BE2C (cell line): ENCODE measurements at regions not wholly inside any gene's neighbourhood (a gene's known extent, or its start where the extent isn't known, plus 50 kb on each side); places are given as distances from the start of the nearest gene placed in this dataset.

ENCODE experiments used
- DNase-seq: peaks from one replicate; pipeline ENCODE4 v3.0.0-alpha.2; 2020
- H3K27me3 ChIP-seq: fragments of 250-450 bp; sonication (Bioruptor Pico); 2 replicates; pipeline ENCODE4 v1.5.1; 2020; ENCODE audit warnings: mild to moderate bottlenecking
- H3K36me3 ChIP-seq: fragments of 250-450 bp; sonication (Bioruptor Pico); 2 replicates; pipeline ENCODE4 v1.5.1; 2020; ENCODE audit warnings: mild to moderate bottlenecking
- H3K4me1 ChIP-seq: fragments of 250-450 bp; sonication (Bioruptor Pico); 2 replicates; pipeline ENCODE4 v1.5.1; 2020
- H3K4me3 ChIP-seq: 2 replicates; pipeline ENCODE4 v1.5.1; 2011; ENCODE audit warnings: low read depth, low read length
- H3K9me3 ChIP-seq: fragments of 250-450 bp; sonication (Bioruptor Pico); 2 replicates; pipeline ENCODE4 v1.5.1; 2020
- TF ChIP-seq, protein P1 (sequence below): IDR thresholded peaks from 2 replicates; pipeline ENCODE4 v1.5.1; 2012; ENCODE audit warnings: mild to moderate bottlenecking, low read depth, low read length

DNA sequence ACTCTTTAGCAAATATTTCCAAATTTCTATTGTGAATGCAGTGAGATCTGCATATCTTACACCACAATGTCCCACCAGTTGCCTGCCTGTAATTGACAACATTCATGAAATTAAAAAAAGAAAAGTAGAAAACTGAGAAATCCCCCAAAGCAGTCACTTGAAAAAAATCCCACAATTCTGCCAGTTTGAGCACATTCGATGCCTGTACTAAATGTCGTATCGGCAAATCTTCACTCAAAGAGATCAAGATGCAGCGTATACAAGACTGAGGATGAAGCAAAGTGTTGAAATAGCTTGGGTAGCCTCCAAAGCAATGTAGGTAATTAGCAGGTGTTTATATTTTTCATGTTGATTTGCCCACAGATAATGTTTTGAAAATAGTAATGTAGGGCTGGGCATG is 186.7 kb upstream of the ZEB2 start:
- TF ChIP-seq, protein P1, sequence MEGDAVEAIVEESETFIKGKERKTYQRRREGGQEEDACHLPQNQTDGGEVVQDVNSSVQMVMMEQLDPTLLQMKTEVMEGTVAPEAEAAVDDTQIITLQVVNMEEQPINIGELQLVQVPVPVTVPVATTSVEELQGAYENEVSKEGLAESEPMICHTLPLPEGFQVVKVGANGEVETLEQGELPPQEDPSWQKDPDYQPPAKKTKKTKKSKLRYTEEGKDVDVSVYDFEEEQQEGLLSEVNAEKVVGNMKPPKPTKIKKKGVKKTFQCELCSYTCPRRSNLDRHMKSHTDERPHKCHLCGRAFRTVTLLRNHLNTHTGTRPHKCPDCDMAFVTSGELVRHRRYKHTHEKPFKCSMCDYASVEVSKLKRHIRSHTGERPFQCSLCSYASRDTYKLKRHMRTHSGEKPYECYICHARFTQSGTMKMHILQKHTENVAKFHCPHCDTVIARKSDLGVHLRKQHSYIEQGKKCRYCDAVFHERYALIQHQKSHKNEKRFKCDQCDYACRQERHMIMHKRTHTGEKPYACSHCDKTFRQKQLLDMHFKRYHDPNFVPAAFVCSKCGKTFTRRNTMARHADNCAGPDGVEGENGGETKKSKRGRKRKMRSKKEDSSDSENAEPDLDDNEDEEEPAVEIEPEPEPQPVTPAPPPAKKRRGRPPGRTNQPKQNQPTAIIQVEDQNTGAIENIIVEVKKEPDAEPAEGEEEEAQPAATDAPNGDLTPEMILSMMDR, result no peak
- no peaks in the 10 kb centered on the region for H3K27me3 ChIP-seq
- no peaks in the 10 kb centered on the region for H3K9me3 ChIP-seq
- no peaks in the 10 kb centered on the region for H3K36me3 ChIP-seq
- DNase-seq, result no peak
- H3K4me1 ChIP-seq, result no peaks in the 10 kb centered on the region
- H3K4me3 ChIP-seq, result no peak overlapping the region

DNA sequence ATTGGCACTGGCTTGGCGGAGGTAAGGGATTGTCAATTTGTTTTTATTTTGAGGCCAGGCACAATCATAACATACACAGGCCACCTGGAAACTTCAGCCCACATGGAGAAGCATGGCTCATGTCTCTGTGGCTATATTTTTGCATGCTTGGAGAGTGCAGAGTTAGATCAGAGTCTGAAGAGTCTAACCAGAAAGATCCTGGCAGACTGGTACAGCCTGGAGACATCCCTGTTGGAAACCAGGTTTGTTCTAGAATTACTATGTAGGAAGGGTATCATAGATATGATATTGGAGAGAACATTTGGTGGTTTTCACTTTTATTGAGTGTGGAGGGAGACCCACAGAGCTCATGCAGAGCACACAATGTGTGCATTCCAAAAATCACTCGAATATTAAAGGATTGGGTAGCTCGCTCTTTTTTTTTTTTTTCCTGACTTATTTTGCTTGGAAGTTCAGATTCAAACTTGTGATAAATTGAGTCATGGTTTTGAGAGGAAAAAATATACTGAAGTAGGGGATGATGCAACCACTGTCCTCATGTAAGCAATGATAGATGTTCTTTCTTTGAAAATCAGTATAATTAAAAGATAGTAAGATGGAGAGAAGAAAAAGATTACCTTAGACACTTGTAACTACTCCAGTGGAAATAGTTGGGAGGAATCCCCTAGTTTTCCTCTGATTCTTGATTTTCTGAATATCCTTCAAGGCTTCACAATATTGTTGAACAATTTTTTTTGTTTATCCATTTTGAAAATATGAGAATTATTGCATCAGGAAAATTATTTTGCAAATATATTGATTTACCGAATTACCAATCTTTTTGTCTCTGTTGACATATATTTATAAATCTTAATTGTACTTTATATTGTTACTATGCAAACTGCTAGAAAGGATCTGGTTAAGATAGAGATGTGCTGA is 185.7 kb upstream of the ZEB2 start:
- H3K4me3 ChIP-seq, result no peak overlapping the region
- no peak for DNase-seq
- TF ChIP-seq, protein P1, result no peak
- no peaks in the 10 kb centered on the region for H3K27me3 ChIP-seq
- H3K36me3 ChIP-seq, result no peaks in the 10 kb centered on the region
- H3K4me1 ChIP-seq, result no peaks in the 10 kb centered on the region
- H3K9me3 ChIP-seq, result no peaks in the 10 kb centered on the region

DNA sequence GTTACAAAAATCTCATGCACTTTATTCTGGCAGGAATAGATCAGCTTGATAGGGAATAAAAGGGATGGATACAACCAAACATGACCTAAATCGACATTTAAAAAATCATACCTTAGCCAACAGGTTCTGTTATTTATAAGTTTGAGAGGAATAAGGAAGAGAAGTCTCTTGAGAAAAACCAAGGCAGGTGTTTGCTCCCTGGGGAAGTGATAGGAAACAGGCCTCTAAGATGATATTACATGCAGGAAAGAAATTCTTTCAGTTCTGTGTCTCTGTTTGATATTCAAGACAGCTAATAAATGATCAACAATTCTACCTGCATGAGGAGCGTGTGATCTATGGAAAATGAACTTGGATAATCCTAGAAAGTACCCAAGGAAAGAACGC is 184.8 kb upstream of the ZEB2 start:
- Histone ChIP-seq H3K4me3 (no peak overlapping the region), H3K27me3 (no peaks in the 10 kb centered on the region), H3K4me1 (no peaks in the 10 kb centered on the region), H3K36me3 (no peaks in the 10 kb centered on the region), H3K9me3 (no peaks in the 10 kb centered on the region)
- no peak for DNase-seq
- TF ChIP-seq, protein P1, result no peak

DNA sequence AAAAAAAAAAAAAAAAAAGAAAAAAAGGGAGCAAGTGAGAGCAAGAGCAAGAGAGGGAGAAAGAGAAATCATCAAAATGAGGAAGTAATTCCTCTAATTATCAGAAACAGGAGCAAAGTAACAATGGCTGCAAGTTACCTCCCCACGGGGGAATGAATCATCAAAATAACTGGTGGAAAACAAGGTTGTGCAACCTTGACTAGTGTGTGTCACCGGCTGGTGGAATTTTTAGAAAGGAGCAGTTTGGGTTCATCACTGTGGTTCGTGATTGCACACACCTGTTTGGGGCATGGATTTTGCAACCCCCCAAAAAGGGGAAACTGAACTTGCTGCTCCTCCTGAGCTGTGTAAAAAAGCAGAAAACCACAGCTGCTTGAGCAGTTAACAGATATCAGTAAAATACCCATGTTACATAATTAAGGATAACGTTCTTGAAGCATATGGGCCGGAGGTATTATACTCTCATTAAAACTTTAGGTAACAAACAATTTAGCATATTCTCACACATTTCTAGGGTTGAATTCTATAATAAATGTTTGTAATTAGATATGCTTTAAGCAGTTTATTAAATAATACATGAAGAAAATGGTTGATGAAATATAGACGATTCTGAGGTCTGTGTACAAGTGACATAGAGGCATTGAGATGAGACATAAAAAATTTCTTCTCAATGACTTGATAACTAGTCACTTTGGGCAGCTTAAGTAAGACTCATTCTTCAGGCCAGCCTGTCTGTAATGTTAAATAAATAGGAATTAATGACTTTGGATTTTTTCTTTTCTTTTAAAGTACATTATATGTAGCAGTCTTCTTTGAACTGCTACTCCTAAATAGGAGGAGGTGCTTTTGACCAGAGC is 184.2 kb upstream of the ZEB2 start:
- Histone ChIP-seq H3K4me1 (no peaks in the 10 kb centered on the region), H3K4me3 (no peak overlapping the region), H3K27me3 (no peaks in the 10 kb centered on the region), H3K36me3 (no peaks in the 10 kb centered on the region), H3K9me3 (no peaks in the 10 kb centered on the region)
- DNase-seq, result no peak
- TF ChIP-seq, protein P1, result no peak

DNA sequence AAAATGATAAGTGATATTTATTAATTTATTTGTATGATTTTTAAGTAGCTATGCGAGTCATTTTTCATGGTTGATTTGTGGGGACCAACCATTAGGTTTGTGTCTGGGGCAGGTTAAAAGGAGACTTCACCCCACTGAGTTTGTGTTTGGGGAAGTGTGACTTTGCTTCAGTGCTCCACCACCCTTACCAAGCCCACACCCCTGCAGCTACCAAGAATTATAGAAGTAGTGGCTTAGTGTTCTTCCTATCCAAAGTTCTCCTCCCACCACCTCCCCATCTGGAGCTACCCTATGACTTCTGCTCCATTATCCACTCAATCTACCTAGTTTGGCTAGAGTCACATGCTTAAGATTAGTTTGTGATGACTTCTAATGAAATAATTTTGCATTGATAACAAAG is 182.1 kb upstream of the ZEB2 start:
- Histone ChIP-seq H3K27me3 (no peaks in the 10 kb centered on the region), H3K9me3 (no peaks in the 10 kb centered on the region), H3K4me3 (no peak overlapping the region), H3K36me3 (no peaks in the 10 kb centered on the region), H3K4me1 (no peaks in the 10 kb centered on the region)
- TF ChIP-seq, protein P1, result no peak
- DNase-seq, result no peak
